K562 (cell line): ENCODE measurements at regions not wholly inside any gene's neighbourhood (a gene's known extent, or its start where the extent isn't known, plus 50 kb on each side); places are given as distances from the start of the nearest gene placed in this dataset.

Source experiments
- GMEB1 ChIP-seq: fragments of 250-450 bp; sonication (Bioruptor Pico); IDR thresholded peaks from 2 replicates; pipeline ENCODE4 v1.4.0; 2020; ENCODE audit warnings: mild to moderate bottlenecking
- MXI1 ChIP-seq: IDR thresholded peaks from 2 replicates; pipeline ENCODE4 v1.6.1; 2011; ENCODE audit warnings: low read depth, mild to moderate bottlenecking, improper control_type of control experiment, low read length
- SOX6 ChIP-seq: fragments of 450-650 bp; IDR thresholded peaks from 2 replicates; pipeline ENCODE4 v1.6.1; 2014; ENCODE audit warnings: mild to moderate bottlenecking
- THRAP3 ChIP-seq: fragments of 450-650 bp; IDR thresholded peaks from 2 replicates; pipeline ENCODE4 v1.6.1; 2016; ENCODE audit warnings: mild to moderate bottlenecking, inconsistent platforms, borderline replicate concordance
- USF2 ChIP-seq: sonication (generic); formaldehyde crosslinking; IDR thresholded peaks from 2 replicates; pipeline ENCODE4 v1.5.0; 2020; ENCODE audit warnings: missing genetic modification reagents
- ZFP1 ChIP-seq: fragments of 450-650 bp; formaldehyde crosslinking; IDR thresholded peaks from 2 replicates; pipeline ENCODE4 v1.4.0; 2020; ENCODE audit warnings: mild to moderate bottlenecking, mixed read lengths
- ZKSCAN3 ChIP-seq: fragments of 250-450 bp; sonication (Bioruptor Pico); IDR thresholded peaks from 2 replicates; pipeline ENCODE4 v1.4.0; 2020
- ZNF253 ChIP-seq: fragments of 250-450 bp; sonication (Bioruptor Pico); conservative IDR thresholded peaks from 2 replicates; pipeline ENCODE4 v1.6.1; 2021; ENCODE audit warnings: mild to moderate bottlenecking
- ZNF449 ChIP-seq: fragments of 250-450 bp; sonication (Bioruptor Pico); IDR thresholded peaks from 2 replicates; pipeline ENCODE4 v1.8.0; 2022; ENCODE audit warnings: moderate library complexity, mild to moderate bottlenecking, inconsistent platforms
- TF ChIP-seq, protein P1 (sequence below): sonication (generic); formaldehyde crosslinking; IDR thresholded peaks from 2 replicates; pipeline ENCODE4 v1.8.0; 2022; ENCODE audit warnings: mild to moderate bottlenecking, missing genetic modification reagents
- TF ChIP-seq, protein P2 (sequence below): fragments of 250-450 bp; sonication (Bioruptor Pico); IDR thresholded peaks from 2 replicates; pipeline ENCODE4 v1.5.0; 2021; ENCODE audit warnings: mild to moderate bottlenecking, moderate library complexity

GRCh38 chr5:144002876-144003275, 167.6 kb downstream of the YIPF5 start (continued):
- TF ChIP-seq, protein P1, sequence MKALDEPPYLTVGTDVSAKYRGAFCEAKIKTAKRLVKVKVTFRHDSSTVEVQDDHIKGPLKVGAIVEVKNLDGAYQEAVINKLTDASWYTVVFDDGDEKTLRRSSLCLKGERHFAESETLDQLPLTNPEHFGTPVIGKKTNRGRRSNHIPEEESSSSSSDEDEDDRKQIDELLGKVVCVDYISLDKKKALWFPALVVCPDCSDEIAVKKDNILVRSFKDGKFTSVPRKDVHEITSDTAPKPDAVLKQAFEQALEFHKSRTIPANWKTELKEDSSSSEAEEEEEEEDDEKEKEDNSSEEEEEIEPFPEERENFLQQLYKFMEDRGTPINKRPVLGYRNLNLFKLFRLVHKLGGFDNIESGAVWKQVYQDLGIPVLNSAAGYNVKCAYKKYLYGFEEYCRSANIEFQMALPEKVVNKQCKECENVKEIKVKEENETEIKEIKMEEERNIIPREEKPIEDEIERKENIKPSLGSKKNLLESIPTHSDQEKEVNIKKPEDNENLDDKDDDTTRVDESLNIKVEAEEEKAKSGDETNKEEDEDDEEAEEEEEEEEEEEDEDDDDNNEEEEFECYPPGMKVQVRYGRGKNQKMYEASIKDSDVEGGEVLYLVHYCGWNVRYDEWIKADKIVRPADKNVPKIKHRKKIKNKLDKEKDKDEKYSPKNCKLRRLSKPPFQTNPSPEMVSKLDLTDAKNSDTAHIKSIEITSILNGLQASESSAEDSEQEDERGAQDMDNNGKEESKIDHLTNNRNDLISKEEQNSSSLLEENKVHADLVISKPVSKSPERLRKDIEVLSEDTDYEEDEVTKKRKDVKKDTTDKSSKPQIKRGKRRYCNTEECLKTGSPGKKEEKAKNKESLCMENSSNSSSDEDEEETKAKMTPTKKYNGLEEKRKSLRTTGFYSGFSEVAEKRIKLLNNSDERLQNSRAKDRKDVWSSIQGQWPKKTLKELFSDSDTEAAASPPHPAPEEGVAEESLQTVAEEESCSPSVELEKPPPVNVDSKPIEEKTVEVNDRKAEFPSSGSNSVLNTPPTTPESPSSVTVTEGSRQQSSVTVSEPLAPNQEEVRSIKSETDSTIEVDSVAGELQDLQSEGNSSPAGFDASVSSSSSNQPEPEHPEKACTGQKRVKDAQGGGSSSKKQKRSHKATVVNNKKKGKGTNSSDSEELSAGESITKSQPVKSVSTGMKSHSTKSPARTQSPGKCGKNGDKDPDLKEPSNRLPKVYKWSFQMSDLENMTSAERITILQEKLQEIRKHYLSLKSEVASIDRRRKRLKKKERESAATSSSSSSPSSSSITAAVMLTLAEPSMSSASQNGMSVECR, result no peak
- no peak for TF ChIP-seq ZNF449 (CRISPR knock-in tag)
- TF ChIP-seq THRAP3, result no peak
- TF ChIP-seq ZKSCAN3, result no peak
- no peak for TF ChIP-seq SOX6
- no peak for TF ChIP-seq GMEB1 (CRISPR knock-in tag)
- no peak for TF ChIP-seq ZNF253 (CRISPR knock-in tag)
- TF ChIP-seq MXI1, result no peak
- TF ChIP-seq USF2 (CRISPR knock-in tag), result no peak
- no peak for TF ChIP-seq ZFP1 (CRISPR knock-in tag)
- TF ChIP-seq, protein P2, sequence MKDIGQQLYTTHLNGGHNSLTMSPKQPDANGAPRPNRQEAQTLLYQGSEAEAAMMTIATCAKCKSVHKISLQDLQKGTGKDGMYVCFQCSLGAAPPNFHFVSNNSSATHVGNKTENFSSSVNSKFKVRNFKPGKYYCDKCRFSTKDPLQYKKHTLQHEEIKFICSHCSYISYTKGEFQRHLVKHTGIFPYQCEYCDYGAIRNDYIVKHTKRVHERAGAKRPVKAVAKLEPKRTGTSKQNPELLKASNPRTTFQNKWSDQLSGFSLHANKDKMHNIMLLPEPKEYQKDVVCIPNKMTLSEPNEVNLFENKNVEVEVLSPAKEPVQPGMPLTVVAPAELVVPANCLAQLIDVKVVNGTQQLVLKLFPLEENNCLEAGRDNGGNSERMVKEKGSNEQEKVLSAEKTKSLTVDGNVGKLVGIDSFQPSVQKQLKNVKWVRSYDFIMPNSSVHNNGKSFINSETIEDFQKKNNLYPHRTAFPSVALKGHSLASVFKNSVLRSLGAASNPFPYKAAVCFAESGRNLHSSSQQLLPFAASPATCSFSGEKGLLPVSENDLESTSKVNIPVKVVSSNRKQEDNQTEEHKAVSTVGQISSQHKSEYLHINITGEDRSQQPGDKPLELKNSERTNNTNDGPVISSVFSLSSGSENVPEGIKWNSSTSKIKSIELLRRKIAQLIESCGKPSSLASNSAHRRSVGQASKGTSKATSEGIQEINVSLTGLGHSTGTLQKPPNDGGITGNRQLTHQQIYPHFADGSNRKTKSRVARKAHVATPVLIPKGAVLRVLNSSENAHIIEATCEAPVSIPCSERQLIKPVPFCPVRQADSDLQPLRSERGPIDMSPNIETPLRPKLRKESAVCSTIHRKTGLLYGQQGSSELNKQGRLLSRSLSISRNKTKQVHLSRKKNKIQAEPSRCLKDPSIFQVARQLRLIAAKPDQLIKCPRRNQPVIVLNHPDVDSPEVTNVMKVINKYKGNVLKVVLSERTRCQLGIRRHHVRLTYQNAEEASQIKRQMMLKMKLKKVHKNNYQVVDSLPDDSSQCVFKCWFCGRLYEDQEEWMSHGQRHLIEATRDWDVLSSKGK (CRISPR knock-in tag), result no peak
